ENCODE measurements at regions not wholly inside any gene's neighbourhood (a gene's known extent, or its start where the extent isn't known, plus 50 kb on each side); places are given as distances from the start of the nearest gene placed in this dataset.
"Not testable (repeated sequence)": the region's sequence is repeated elsewhere in the genome, so short reads cannot be mapped to it uniquely, and the experiment has no call there.

- DNase-seq = peak in 1 of 3 donors; percentile 81
Observed at GRCh38 chr13:76829572-76830327, 56.5 kb downstream of the KCTD12 start.

DNA sequence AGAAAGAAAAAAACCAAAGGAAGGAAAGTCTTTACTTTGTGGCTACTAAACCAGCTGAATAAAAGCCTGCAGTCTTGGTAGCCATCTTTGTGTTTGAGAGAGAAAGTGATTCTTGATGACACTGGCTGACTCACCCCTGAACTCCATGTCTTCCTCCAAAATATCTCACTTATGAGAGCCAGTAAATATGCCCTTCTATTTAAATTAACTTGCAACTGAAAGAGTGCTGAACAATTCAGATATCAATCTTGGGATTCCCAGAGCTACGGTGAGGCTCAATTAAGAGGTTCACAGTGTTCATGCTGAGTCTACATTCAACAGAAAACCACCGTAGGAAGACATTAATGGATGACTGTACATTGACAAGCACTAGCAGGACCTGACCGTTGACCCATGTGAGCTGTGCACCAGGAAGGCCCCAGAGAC is 57.9 kb downstream of the KCTD12 start:
- DNase-seq = no peak

GRCh38 chr13:76826527-76826926 is 59.7 kb downstream of the KCTD12 start:
- no peak for DNase-seq

GRCh38 chr13:76825430-76825829 is 60.8 kb downstream of the KCTD12 start:
- DNase-seq = peak in 2 of 3 donors; percentile 56 to 80

DNA sequence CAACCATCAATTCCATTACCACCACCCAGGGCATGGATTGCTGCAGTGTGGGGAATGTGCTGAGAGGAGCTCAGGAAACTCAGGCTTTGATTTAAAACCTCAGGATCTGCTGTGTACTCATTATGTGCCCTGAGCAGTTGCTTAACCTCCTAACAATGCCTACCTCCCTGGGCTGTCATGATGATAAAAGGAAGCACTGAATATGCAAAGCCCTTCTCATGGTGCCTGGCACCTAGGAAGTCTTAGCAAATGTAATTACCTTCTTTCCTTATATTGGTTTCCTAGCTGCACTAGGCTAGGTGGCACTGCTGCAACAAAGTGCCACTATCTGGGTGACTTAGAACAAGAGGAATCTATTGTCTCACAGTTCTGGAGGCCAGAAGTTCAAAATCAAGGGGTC is 62.2 kb downstream of the KCTD12 start:
- DNase-seq = no peak

- DNase-seq = peak in 1 of 3 donors; percentile 51
Observed at GRCh38 chr13:76822698-76823267, 63.4 kb downstream of the KCTD12 start.

- not testable (repeated sequence) for DNase-seq
Observed at GRCh38 chr13:76821222-76821621, 65.0 kb downstream of the KCTD12 start.

GRCh38 chr13:76820759-76821158 is 65.4 kb downstream of the KCTD12 start:
- DNase-seq = peak; percentile 85 to 95 (median 91)

- no peak for DNase-seq
Observed at GRCh38 chr13:76816394-76816793, 69.8 kb downstream of the KCTD12 start.

DNA sequence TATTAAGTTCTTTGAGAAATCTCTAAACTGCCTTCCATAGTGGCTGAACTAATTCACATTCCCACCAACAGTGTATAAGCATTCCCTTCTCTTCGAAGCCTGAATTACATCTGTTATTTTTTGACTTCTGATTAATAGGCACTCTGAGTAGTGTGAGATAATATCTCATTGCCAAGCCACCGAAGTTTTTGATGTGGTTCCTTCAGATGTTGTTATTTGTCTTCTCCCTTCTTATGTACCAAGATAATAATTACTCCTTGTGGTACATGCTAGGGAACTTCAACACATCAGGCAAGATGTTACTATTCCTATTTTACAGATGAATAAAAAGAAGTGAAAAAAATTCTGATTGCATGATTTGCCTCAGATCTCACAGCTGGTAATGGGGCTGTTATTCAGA is 70.9 kb downstream of the KCTD12 start:
- no peak for DNase-seq

DNA sequence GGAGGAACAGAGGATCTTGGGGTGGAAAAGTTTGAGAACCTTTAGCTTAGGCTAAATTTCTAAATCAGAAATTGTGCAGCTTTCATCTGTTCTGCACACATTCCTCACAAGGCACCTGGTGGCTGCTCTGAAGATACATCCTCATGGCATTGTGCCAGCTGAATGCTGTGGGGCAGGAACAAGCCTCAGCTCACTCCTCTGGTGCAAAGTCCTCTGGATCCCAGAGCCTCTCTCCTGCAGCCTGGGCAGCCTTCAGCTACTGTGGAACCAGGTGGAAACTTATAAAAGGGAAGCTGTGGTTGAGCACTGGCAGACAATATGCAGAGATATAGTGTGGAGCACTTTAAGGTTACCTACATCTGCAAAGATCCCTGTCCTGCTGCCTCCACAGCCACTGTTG is 72.3 kb downstream of the KCTD12 start:
- no peak for DNase-seq

DNA sequence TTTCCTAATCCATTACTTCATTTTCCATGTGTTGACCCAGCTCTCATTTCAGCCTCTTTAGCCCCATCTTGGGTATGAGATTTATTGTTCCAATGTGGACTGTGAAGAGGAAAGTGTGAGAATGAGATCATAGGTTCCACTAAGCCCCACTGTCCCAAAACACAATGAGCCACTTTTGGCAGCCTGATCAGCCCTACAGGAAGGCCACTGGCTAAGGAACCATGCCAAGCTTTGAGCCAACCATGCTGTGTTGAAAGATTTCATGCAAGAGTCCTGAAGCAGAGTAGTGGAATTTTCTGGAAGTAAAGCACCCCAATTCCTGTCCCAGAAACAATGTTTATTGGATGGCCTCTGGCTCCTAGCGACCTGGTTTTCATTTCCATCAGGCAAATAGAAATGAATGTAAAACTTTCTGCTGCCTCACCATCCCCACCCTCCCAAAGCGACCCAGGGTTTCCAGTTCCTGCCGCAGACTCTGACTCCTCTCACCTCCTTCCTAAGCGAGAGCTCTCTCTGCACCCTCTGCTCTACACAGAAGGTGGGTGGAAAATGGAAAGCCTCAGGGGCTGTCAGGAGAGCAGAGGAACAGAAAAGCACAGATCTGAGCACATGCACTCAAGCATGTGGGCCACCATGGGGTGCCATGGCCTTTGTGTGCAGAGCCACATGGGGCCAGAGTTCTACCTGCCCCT is 73.1 kb downstream of the KCTD12 start:
- peak; percentile 54 to 88 (median 81) for DNase-seq

GRCh38 chr13:76812206-76812897 is 73.9 kb downstream of the KCTD12 start:
- DNase-seq = peak; percentile 77 to 93 (median 82)

- DNase-seq = peak in 1 of 3 donors; percentile 52
Observed at GRCh38 chr13:76809389-76809788, 76.8 kb downstream of the KCTD12 start.

DNA sequence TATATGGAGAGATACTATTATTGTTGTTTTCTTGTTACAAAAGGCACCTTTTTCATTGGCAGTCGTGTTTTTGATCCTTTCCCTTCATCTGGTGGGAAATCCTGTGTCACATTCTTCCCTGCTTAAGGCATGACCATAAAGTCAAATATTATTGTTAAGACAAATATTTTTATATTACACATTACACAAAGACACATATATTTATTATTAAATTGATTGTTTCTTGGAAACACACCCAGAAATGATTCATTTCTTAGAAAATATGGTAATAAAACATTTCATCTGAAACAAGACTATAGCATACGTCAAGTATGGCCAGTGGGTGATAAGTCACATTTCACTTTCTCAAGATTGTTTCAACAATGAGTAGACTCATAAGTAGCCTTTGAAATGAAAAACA is 77.3 kb downstream of the KCTD12 start:
- DNase-seq = peak in 1 of 3 donors; percentile 67

- DNase-seq = no peak
Observed at GRCh38 chr13:76804801-76805200, 81.4 kb downstream of the KCTD12 start.

DNA sequence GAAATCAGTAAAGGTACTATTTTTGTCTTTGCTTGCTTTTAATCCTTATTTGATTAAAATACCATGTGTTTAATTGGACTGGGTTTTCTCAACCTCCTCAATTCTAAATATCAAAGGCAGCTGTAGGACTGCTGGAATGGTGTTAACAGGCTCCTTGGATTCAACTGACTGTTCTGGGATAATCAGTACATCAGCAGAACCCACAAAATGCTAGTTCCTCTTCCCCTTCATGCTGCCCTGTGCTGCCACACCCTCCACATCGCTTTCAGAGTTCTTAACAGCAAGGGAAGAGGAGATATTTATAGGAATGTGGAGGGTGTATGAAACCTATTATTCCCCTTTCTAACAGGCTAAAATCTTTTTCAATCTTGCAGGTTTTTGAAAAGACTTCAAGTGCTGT is 82.4 kb downstream of the KCTD12 start:
- DNase-seq = no peak

DNA sequence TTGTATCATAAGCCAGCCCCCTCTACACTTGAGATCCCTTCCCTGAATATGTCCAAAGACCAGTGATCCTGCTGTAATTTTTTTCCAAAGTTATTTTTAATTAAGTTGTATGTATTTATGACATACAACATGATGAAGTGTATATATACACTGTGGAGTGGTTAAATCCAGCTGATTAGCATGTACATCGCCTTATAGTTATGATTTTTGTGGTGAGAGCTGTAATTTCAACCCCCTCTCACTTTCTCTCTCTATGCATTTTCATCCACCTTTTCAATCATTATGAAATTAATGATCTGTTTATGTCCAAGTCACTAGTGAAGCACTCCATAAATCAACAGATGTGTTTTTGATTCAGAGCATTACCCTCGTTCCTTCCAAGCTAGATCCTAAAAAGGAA is 85.3 kb downstream of the KCTD12 start:
- no peak for DNase-seq

DNA sequence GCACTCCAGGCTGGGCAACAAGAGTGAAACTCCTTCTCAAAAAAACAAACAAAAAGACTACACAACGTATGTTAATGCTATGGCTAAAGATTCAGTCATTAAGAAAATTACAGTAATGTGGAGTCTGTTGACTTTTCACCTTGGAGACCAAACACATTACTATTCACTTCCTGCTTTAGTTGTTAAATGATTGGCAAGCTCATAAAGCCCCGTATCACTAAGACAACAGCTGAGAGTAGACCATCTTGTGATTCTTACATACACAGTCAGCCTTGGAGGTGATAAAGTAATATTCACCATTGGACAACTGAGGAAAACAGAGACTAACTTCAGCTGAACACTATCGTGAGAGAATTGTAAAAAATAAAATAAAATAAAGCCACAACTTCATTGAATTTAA is 86.5 kb downstream of the KCTD12 start:
- DNase-seq = peak in 1 of 3 donors; percentile 52

GRCh38 chr13:76798037-76798436 is 88.2 kb downstream of the KCTD12 start:
- DNase-seq = no peak

GRCh38 chr13:76797361-76797760 is 88.8 kb downstream of the KCTD12 start:
- peak in 1 of 3 donors; percentile 56 for DNase-seq

DNA sequence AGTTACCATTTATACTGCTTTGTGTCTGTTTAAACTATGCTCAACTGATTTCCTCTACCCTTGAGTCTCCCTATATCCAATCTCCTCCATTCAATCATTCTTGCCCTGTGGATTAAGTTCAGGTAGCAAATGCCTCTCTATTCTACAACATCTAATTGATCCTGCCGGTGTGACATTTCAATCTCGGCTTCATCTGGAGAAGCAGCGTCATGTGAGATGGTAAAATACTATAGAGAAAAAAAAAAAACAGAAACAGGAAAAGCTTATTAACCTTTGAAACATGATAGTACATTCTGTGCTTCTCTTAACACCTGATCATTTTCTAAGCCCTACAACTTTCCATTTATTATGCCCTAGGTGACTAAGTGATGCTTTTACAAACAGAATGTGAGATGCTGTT is 89.4 kb downstream of the KCTD12 start:
- DNase-seq = no peak

Data from muscle of back (tissue), 3 donors.